A549 (cell line): ENCODE measurements at regions not wholly inside any gene's neighbourhood (a gene's known extent, or its start where the extent isn't known, plus 50 kb on each side); places are given as distances from the start of the nearest gene placed in this dataset.

Experiments
- ELK1 ChIP-seq: fragments of 150-350 bp; IDR thresholded peaks from 2 replicates; pipeline ENCODE4 v1.6.1; 2014; ENCODE audit warnings: low read depth, mild to moderate bottlenecking, low read length
- NR3C1 ChIP-seq: fragments of >200 bp; sonication (Bioruptor Twin); formaldehyde crosslinking; IDR thresholded peaks from 3 replicates; pipeline ENCODE4 v1.6.1; 2017
- POLR2A ChIP-seq: IDR thresholded peaks from 2 replicates; pipeline ENCODE4 v1.6.1; 2012; ENCODE audit warnings: mild to moderate bottlenecking, low read length
- RFX5 ChIP-seq: fragments of 450-650 bp; IDR thresholded peaks from 2 replicates; pipeline ENCODE4 v1.7.1; 2014; ENCODE audit warnings: antibody characterized with exemption, mild to moderate bottlenecking, moderate library complexity
- TF ChIP-seq, protein P1 (sequence below): fragments of >200 bp; sonication (Bioruptor Twin); formaldehyde crosslinking; IDR thresholded peaks from 3 replicates; pipeline ENCODE4 v1.5.1; 2016
- TF ChIP-seq, protein P2 (sequence below): IDR thresholded peaks from 2 replicates; pipeline ENCODE4 v1.6.1; 2012

- TF ChIP-seq, protein P1, sequence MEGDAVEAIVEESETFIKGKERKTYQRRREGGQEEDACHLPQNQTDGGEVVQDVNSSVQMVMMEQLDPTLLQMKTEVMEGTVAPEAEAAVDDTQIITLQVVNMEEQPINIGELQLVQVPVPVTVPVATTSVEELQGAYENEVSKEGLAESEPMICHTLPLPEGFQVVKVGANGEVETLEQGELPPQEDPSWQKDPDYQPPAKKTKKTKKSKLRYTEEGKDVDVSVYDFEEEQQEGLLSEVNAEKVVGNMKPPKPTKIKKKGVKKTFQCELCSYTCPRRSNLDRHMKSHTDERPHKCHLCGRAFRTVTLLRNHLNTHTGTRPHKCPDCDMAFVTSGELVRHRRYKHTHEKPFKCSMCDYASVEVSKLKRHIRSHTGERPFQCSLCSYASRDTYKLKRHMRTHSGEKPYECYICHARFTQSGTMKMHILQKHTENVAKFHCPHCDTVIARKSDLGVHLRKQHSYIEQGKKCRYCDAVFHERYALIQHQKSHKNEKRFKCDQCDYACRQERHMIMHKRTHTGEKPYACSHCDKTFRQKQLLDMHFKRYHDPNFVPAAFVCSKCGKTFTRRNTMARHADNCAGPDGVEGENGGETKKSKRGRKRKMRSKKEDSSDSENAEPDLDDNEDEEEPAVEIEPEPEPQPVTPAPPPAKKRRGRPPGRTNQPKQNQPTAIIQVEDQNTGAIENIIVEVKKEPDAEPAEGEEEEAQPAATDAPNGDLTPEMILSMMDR = no peak
- TF ChIP-seq NR3C1 (no peak), ELK1 (no peak), POLR2A (no peak), RFX5 (no peak)
- TF ChIP-seq, protein P2, sequence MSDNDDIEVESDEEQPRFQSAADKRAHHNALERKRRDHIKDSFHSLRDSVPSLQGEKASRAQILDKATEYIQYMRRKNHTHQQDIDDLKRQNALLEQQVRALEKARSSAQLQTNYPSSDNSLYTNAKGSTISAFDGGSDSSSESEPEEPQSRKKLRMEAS = no peak
Observed at GRCh38 chr3:110895054-110895453, 176.6 kb upstream of the NECTIN3 start.
